Astrocyte (in vitro differentiated cells and primary cell): ENCODE measurements at regions not wholly inside any gene's neighbourhood (a gene's known extent, or its start where the extent isn't known, plus 50 kb on each side); places are given as distances from the start of the nearest gene placed in this dataset.

Experiments
- EZH2 ChIP-seq: IDR thresholded peaks from 2 replicates; pipeline ENCODE4 v1.6.1; 2012; ENCODE audit warnings: mild to moderate bottlenecking, low read length, inconsistent platforms; ENCODE audit not compliant: insufficient read depth
- TF ChIP-seq, protein P1 (sequence below): IDR thresholded peaks from 2 replicates; pipeline ENCODE4 v1.5.1; 2011; ENCODE audit warnings: low read depth, mild to moderate bottlenecking, inconsistent platforms, low read length, moderate library complexity; ENCODE audit not compliant: insufficient read depth

GRCh38 chr10:131824371-131825149, 76.2 kb upstream of the PPP2R2D start:
- no peak for TF ChIP-seq EZH2
- TF ChIP-seq, protein P1, sequence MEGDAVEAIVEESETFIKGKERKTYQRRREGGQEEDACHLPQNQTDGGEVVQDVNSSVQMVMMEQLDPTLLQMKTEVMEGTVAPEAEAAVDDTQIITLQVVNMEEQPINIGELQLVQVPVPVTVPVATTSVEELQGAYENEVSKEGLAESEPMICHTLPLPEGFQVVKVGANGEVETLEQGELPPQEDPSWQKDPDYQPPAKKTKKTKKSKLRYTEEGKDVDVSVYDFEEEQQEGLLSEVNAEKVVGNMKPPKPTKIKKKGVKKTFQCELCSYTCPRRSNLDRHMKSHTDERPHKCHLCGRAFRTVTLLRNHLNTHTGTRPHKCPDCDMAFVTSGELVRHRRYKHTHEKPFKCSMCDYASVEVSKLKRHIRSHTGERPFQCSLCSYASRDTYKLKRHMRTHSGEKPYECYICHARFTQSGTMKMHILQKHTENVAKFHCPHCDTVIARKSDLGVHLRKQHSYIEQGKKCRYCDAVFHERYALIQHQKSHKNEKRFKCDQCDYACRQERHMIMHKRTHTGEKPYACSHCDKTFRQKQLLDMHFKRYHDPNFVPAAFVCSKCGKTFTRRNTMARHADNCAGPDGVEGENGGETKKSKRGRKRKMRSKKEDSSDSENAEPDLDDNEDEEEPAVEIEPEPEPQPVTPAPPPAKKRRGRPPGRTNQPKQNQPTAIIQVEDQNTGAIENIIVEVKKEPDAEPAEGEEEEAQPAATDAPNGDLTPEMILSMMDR = no peak
